HG02678 (cell line): ENCODE measurements at regions not wholly inside any gene's neighbourhood (a gene's known extent, or its start where the extent isn't known, plus 50 kb on each side); places are given as distances from the start of the nearest gene placed in this dataset.
"Not testable (repeated sequence)": the region's sequence is repeated elsewhere in the genome, so short reads cannot be mapped to it uniquely, and the experiment has no call there.

ENCODE experiments used
- ATAC-seq: cut with Tn5 transposase; IDR thresholded peaks from one replicate; pipeline ENCODE4 v1.9.1; 2021; ENCODE audit warnings: mild to moderate bottlenecking, moderate library complexity; ENCODE audit not compliant: unreplicated experiment

- ATAC-seq, result no peak
These were observed 540.5 kb downstream of the PLOD2 start for GRCh38 chr3:145620486-145620885.

- no peak for ATAC-seq
These were observed 537.6 kb downstream of the PLOD2 start for GRCh38 chr3:145623349-145623748.

GRCh38 chr3:145628211-145628610, 532.8 kb downstream of the PLOD2 start:
- no peak for ATAC-seq

- ATAC-seq, result no peak
These were observed 523.9 kb downstream of the PLOD2 start for GRCh38 chr3:145637105-145637504.

GRCh38 chr3:145639003-145639606, 521.9 kb downstream of the PLOD2 start:
- no peak for ATAC-seq

- no peak for ATAC-seq
These were observed 521.1 kb downstream of the PLOD2 start for GRCh38 chr3:145639875-145640274.

GRCh38 chr3:145648396-145648795, 512.6 kb downstream of the PLOD2 start:
- ATAC-seq, result no peak

- ATAC-seq, result no peak
These were observed 511.6 kb downstream of the PLOD2 start for GRCh38 chr3:145649368-145649887.

- no peak for ATAC-seq
These were observed 510.8 kb downstream of the PLOD2 start for GRCh38 chr3:145650170-145650569.

- ATAC-seq, result no peak
These were observed 489.9 kb downstream of the PLOD2 start for GRCh38 chr3:145671121-145671520.

GRCh38 chr3:145673838-145674237, 487.1 kb downstream of the PLOD2 start:
- no peak for ATAC-seq

GRCh38 chr3:145678401-145678800, 482.6 kb downstream of the PLOD2 start:
- no peak for ATAC-seq

GRCh38 chr3:145681181-145681580, 479.8 kb downstream of the PLOD2 start:
- no peak for ATAC-seq

- ATAC-seq, result not testable (repeated sequence)
These were observed 473.0 kb downstream of the PLOD2 start for GRCh38 chr3:145687978-145688377.

GRCh38 chr3:145692751-145693150, 468.2 kb downstream of the PLOD2 start:
- no peak for ATAC-seq

- no peak for ATAC-seq
These were observed 465.0 kb downstream of the PLOD2 start for GRCh38 chr3:145696011-145696410.

- no peak for ATAC-seq
These were observed 462.7 kb downstream of the PLOD2 start for GRCh38 chr3:145698250-145698649.

GRCh38 chr3:145698749-145699148, 462.2 kb downstream of the PLOD2 start:
- no peak for ATAC-seq

GRCh38 chr3:145704020-145704419, 457.0 kb downstream of the PLOD2 start:
- no peak for ATAC-seq

- ATAC-seq, result not testable (repeated sequence)
These were observed 451.2 kb downstream of the PLOD2 start for GRCh38 chr3:145709779-145710178.

GRCh38 chr3:145716519-145716918, 444.5 kb downstream of the PLOD2 start:
- no peak for ATAC-seq

- no peak for ATAC-seq
These were observed 441.9 kb downstream of the PLOD2 start for GRCh38 chr3:145719114-145719513.

- ATAC-seq, result no peak
These were observed 439.6 kb downstream of the PLOD2 start for GRCh38 chr3:145721273-145721805.
